ENCODE measurements at regions not wholly inside any gene's neighbourhood (a gene's known extent, or its start where the extent isn't known, plus 50 kb on each side); places are given as distances from the start of the nearest gene placed in this dataset.
"Not testable (repeated sequence)": the region's sequence is repeated elsewhere in the genome, so short reads cannot be mapped to it uniquely, and the experiment has no call there.

- CTCF ChIA-PET: no interaction called here
- TF ChIP-seq, protein P1, sequence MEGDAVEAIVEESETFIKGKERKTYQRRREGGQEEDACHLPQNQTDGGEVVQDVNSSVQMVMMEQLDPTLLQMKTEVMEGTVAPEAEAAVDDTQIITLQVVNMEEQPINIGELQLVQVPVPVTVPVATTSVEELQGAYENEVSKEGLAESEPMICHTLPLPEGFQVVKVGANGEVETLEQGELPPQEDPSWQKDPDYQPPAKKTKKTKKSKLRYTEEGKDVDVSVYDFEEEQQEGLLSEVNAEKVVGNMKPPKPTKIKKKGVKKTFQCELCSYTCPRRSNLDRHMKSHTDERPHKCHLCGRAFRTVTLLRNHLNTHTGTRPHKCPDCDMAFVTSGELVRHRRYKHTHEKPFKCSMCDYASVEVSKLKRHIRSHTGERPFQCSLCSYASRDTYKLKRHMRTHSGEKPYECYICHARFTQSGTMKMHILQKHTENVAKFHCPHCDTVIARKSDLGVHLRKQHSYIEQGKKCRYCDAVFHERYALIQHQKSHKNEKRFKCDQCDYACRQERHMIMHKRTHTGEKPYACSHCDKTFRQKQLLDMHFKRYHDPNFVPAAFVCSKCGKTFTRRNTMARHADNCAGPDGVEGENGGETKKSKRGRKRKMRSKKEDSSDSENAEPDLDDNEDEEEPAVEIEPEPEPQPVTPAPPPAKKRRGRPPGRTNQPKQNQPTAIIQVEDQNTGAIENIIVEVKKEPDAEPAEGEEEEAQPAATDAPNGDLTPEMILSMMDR (IDR thresholded peaks at IDR 0.05): no peak
- no peak for DNase-seq
- no peaks in the 10 kb centered on the region for H3K27me3 Mint-ChIP-seq
- intact Hi-C loops (cut with micrococcal nuclease): no loop called here
- no peak overlapping the region for H3K27ac Mint-ChIP-seq
- H3K4me3 Mint-ChIP-seq: no peak overlapping the region
- no peaks in the 10 kb centered on the region for H3K4me1 Mint-ChIP-seq
- POLR2A ChIA-PET: no interaction called here
- no peaks in the 10 kb centered on the region for H3K9me3 Mint-ChIP-seq
- H3K36me3 Mint-ChIP-seq (ENCODE audit: low read depth): no peaks in the 10 kb centered on the region
- ATAC-seq (ENCODE audit: low read depth): no peak
These were observed 532.1 kb upstream of the HTR2C start for GRCh38 chrX:114051667-114052315.

GRCh38 chrX:114050075-114050796, 533.6 kb upstream of the HTR2C start:
- no peak overlapping the region for H3K27ac Mint-ChIP-seq
- H3K9me3 Mint-ChIP-seq: no peaks in the 10 kb centered on the region
- intact Hi-C loops (cut with micrococcal nuclease): no loop called here
- ChIA-PET POLR2A (no interaction called here), CTCF (no interaction called here)
- no peak for ATAC-seq (ENCODE audit: low read depth)
- no peaks in the 10 kb centered on the region for H3K27me3 Mint-ChIP-seq
- no peak overlapping the region for H3K4me3 Mint-ChIP-seq
- TF ChIP-seq, protein P1 (IDR thresholded peaks at IDR 0.05): no peak
- DNase-seq: no peak
- no peaks in the 10 kb centered on the region for H3K36me3 Mint-ChIP-seq (ENCODE audit: low read depth)
- no peaks in the 10 kb centered on the region for H3K4me1 Mint-ChIP-seq

GRCh38 chrX:114049063-114049462, 534.8 kb upstream of the HTR2C start:
- Mint-ChIP-seq H3K36me3 (ENCODE audit: low read depth) (no peaks in the 10 kb centered on the region), H3K4me3 (no peak overlapping the region), H3K4me1 (no peaks in the 10 kb centered on the region), H3K9me3 (no peaks in the 10 kb centered on the region), H3K27me3 (no peaks in the 10 kb centered on the region), H3K27ac (no peak overlapping the region)
- ChIA-PET POLR2A (no interaction called here), CTCF (no interaction called here)
- intact Hi-C loops (cut with micrococcal nuclease): no loop called here
- no peak for ATAC-seq (ENCODE audit: low read depth)
- TF ChIP-seq, protein P1 (IDR thresholded peaks at IDR 0.05): no peak
- DNase-seq: no peak

- H3K4me3 Mint-ChIP-seq: no peak overlapping the region
- CTCF ChIA-PET: no interaction called here
- no peak for ATAC-seq (ENCODE audit: low read depth)
- H3K4me1 Mint-ChIP-seq: no peaks in the 10 kb centered on the region
- H3K9me3 Mint-ChIP-seq: no peaks in the 10 kb centered on the region
- DNase-seq: no peak
- no peak overlapping the region for H3K27ac Mint-ChIP-seq
- intact Hi-C loops (cut with micrococcal nuclease): no loop called here
- H3K27me3 Mint-ChIP-seq: no peaks in the 10 kb centered on the region
- POLR2A ChIA-PET: no interaction called here
- no peaks in the 10 kb centered on the region for H3K36me3 Mint-ChIP-seq (ENCODE audit: low read depth)
- TF ChIP-seq, protein P1 (IDR thresholded peaks at IDR 0.05): no peak
These were observed 536.3 kb upstream of the HTR2C start for GRCh38 chrX:114047558-114047957.

GRCh38 chrX:114046695-114047279, 537.1 kb upstream of the HTR2C start:
- DNase-seq (no peak), ATAC-seq (ENCODE audit: low read depth) (no peak)
- ChIA-PET CTCF (no interaction called here), POLR2A (no interaction called here)
- H3K4me1 Mint-ChIP-seq: no peaks in the 10 kb centered on the region
- TF ChIP-seq, protein P1 (IDR thresholded peaks at IDR 0.05): no peak
- no peak overlapping the region for H3K4me3 Mint-ChIP-seq
- no peaks in the 10 kb centered on the region for H3K9me3 Mint-ChIP-seq
- H3K27ac Mint-ChIP-seq: no peak overlapping the region
- H3K27me3 Mint-ChIP-seq: no peaks in the 10 kb centered on the region
- intact Hi-C loops (cut with micrococcal nuclease): no loop called here
- H3K36me3 Mint-ChIP-seq (ENCODE audit: low read depth): no peaks in the 10 kb centered on the region

- H3K27ac Mint-ChIP-seq; H3K27me3 Mint-ChIP-seq; H3K9me3 Mint-ChIP-seq; H3K4me3 Mint-ChIP-seq; H3K4me1 Mint-ChIP-seq; ATAC-seq (ENCODE audit: low read depth); POLR2A ChIA-PET; H3K36me3 Mint-ChIP-seq (ENCODE audit: low read depth); intact Hi-C loops (cut with micrococcal nuclease); CTCF ChIA-PET; DNase-seq: not testable (repeated sequence)
These were observed 542.4 kb upstream of the HTR2C start for GRCh38 chrX:114041470-114041869.

- POLR2A ChIA-PET; DNase-seq; H3K4me1 Mint-ChIP-seq; H3K27me3 Mint-ChIP-seq; H3K27ac Mint-ChIP-seq; H3K36me3 Mint-ChIP-seq (ENCODE audit: low read depth); intact Hi-C loops (cut with micrococcal nuclease); H3K4me3 Mint-ChIP-seq; ATAC-seq (ENCODE audit: low read depth); CTCF ChIA-PET; H3K9me3 Mint-ChIP-seq: not testable (repeated sequence)
These were observed 543.1 kb upstream of the HTR2C start for GRCh38 chrX:114040661-114041269.
